Lower lobe of right lung (tissue), 2 donors: ENCODE measurements at regions not wholly inside any gene's neighbourhood (a gene's known extent, or its start where the extent isn't known, plus 50 kb on each side); places are given as distances from the start of the nearest gene placed in this dataset.

Experiments used
- ATAC-seq, 2 donors: fragments of 200-7000 bp; cut with Tn5 transposase; one replicate each; pipeline ENCODE4 v1.9.1; 2020 to 2022; ENCODE audit warnings: mild to moderate bottlenecking in 2 of 2, moderate library complexity in 2 of 2
- DNase-seq: peaks from one replicate; pipeline ENCODE4 v3.0.0-alpha.2; 2020
- H3K27ac ChIP-seq: fragments of 200-600 bp; one replicate; pipeline ENCODE4 v1.8.0; 2022
- H3K27me3 ChIP-seq: fragments of 200-600 bp; one replicate; pipeline ENCODE4 v1.8.0; 2022; ENCODE audit warnings: low read depth
- H3K36me3 ChIP-seq: fragments of 200-600 bp; one replicate; pipeline ENCODE4 v1.8.0; 2022; ENCODE audit warnings: mild to moderate bottlenecking
- H3K4me1 ChIP-seq: fragments of 200-600 bp; one replicate; pipeline ENCODE4 v1.8.0; 2022
- H3K4me3 ChIP-seq: fragments of 200-600 bp; one replicate; pipeline ENCODE4 v1.8.0; 2022; ENCODE audit warnings: mild to moderate bottlenecking
- H3K9me3 ChIP-seq: fragments of 200-600 bp; one replicate; pipeline ENCODE4 v1.8.0; 2022
- CTCF ChIP-seq: fragments of 200-600 bp; IDR thresholded peaks from one replicate; pipeline ENCODE4 v1.8.0; 2022; ENCODE audit warnings: antibody characterized with exemption, mild to moderate bottlenecking
- intact Hi-C: fragments of 100-400 bp; cut with DNase I; formaldehyde crosslinking; loops from one replicate; pipeline ENCODE4 v1.11.0; 2022
- donor health status: DM: no; HTN: yes; CAD: no; lungs with severe emphysema.

DNA sequence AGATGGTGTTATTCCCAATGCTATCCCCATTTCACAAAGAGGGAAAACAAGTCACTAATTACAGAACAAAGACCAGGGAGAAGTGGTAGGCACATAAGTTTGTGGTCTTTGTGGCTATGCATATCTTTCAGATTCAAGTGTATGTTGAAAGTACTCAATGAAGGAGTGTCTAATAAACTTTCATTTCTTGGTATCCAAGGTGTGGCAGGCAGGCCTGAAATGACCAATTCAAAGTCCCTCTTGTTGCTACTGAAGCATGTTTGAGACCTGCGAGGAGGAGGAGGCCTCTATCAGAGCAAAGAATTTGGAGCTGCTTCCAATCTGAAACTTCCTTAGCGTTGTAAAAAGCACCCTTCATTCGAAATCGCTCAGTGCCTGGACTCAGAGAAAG, 60.9 kb upstream of the KLF7 start:
- Histone ChIP-seq H3K27me3 (no peaks in the 10 kb centered on the region), H3K4me1 (peaks cover 47% of the 10 kb centered on the region), H3K36me3 (no peaks in the 10 kb centered on the region), H3K27ac (peak overlapping the region; percentile 69), H3K9me3 (no peaks in the 10 kb centered on the region), H3K4me3 (peak overlapping the region; percentile 27)
- peak; percentile 87 to 88 for ATAC-seq
- no peak for DNase-seq
- TF ChIP-seq CTCF, result no peak
- intact Hi-C loops, result no loop called here

GRCh38 chr2:207227062-207227748, 61.5 kb upstream of the KLF7 start:
- no peak for TF ChIP-seq CTCF
- intact Hi-C loops, result no loop called here

GRCh38 chr2:207227749-207228145, 62.0 kb upstream of the KLF7 start:
- Histone ChIP-seq H3K4me1 (peaks cover 47% of the 10 kb centered on the region), H3K36me3 (no peaks in the 10 kb centered on the region), H3K4me3 (peak overlapping the region; percentile 27), H3K27me3 (no peaks in the 10 kb centered on the region), H3K27ac (peak overlapping the region; percentile 69), H3K9me3 (no peaks in the 10 kb centered on the region)
- DNase-seq (no peak), ATAC-seq (no peak)
- intact Hi-C loops, result no loop called here
- no peak for TF ChIP-seq CTCF

More at GRCh38 chr2:207227062-207227748, 61.5 kb upstream of the KLF7 start:
- peak overlapping the region; percentile 69 for H3K27ac ChIP-seq
- peak overlapping the region; percentile 27 for H3K4me3 ChIP-seq
- H3K4me1 ChIP-seq, result peaks cover 47% of the 10 kb centered on the region
- H3K9me3 ChIP-seq, result no peaks in the 10 kb centered on the region
- DNase-seq (peak; percentile 47), ATAC-seq (peak; percentile 48 to 55)
- H3K27me3 ChIP-seq, result no peaks in the 10 kb centered on the region
- H3K36me3 ChIP-seq, result no peaks in the 10 kb centered on the region

DNA sequence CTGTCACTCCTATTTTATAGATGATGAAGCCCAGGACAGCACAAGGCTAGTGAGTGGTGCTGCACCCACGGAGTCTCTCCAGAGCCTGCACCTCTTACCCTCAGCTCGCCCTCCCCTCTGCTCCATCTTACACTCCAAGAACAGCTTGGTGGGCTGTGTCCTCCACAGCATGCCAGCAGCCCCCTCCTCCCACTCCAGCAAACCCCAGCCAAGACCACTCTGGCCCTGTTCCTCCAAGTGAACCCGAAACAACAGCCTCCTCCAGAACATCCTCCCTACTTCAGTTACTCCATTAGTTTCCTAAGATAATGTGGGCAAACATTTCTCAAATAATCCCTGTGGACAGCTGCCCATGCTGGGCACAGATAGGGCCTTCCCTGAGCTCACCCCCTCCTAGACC, 62.7 kb upstream of the KLF7 start:
- H3K27me3 ChIP-seq, result no peaks in the 10 kb centered on the region
- H3K27ac ChIP-seq, result no peak overlapping the region
- intact Hi-C loops, result no loop called here
- H3K4me1 ChIP-seq, result peaks cover 47% of the 10 kb centered on the region
- TF ChIP-seq CTCF, result no peak
- H3K36me3 ChIP-seq, result no peaks in the 10 kb centered on the region
- DNase-seq (no peak), ATAC-seq (no peak)
- H3K4me3 ChIP-seq, result no peak overlapping the region
- H3K9me3 ChIP-seq, result no peaks in the 10 kb centered on the region

DNA sequence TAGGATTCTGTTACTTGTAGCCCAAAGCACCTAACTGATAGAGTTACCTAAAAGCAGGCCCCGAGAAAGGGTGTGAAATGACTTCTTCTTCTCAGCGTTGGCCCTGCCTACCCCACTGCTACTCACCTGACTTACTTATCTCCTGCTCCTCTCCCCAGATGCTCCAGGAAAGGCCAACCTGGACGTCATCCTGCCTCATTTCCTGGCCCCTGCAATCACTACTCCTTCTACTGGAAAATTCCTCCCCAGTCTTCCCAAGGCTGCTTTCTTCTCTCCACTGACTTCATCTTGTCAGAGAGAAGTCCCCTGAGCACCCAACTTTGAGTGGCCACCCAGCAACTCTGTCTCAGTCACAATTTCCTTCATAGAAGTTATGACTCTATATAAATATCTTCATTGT, 63.4 kb upstream of the KLF7 start:
- intact Hi-C loops, result no loop called here
- ATAC-seq (no peak), DNase-seq (no peak)
- Histone ChIP-seq H3K4me3 (no peak overlapping the region), H3K27me3 (no peaks in the 10 kb centered on the region), H3K36me3 (no peaks in the 10 kb centered on the region), H3K27ac (no peak overlapping the region), H3K4me1 (peaks cover 47% of the 10 kb centered on the region), H3K9me3 (no peaks in the 10 kb centered on the region)
- no peak for TF ChIP-seq CTCF
